HepG2 (cell line): ENCODE measurements at regions not wholly inside any gene's neighbourhood (a gene's known extent, or its start where the extent isn't known, plus 50 kb on each side); places are given as distances from the start of the nearest gene placed in this dataset.

Experiments
- ATAC-seq: fragments of 200-7000 bp; cut with Tn5 transposase; 3 replicates; pipeline ENCODE4 v1.9.1; 2020; ENCODE audit warnings: mild to moderate bottlenecking, moderate library complexity
- BruUV-seq: library from RNA; stranded (reverse); fragments of 400-500 nt; replicated peaks from 2 replicates; lab custom pipeline; 2021; lab: Mats Ljungman, UMichigan
- CTCF ChIA-PET: fragments of 300-600 bp; formaldehyde crosslinking; extraction: SDS; loops from one replicate; lab custom pipeline; 2021; ENCODE audit warnings: low total read pairs, inconsistent platforms, low intra/inter-chr PET ratio; lab: Yijun Ruan, JAX
- POLR2A ChIA-PET: fragments of 350-600 bp; sonication (Branson Sonifier 250); formaldehyde crosslinking; loops from one replicate; lab custom pipeline; 2020; ENCODE audit warnings: antibody characterized with exemption, inconsistent platforms; lab: Yijun Ruan, JAX
- DNase-seq: peaks from one replicate; pipeline ENCODE4 v3.0.0-alpha.2; 2015; ENCODE audit warnings: low spot score
- FAIRE-seq: peaks from 3 replicates; lab custom pipeline; 2011; peaks lifted over from hg19 to GRCh38; lab: Jason Lieb, UNC
- H2AFZ ChIP-seq: one replicate; pipeline ENCODE4 v1.6.1; 2011; ENCODE audit warnings: low read length, inconsistent platforms
- H3K27ac ChIP-seq: fragments of 300-600 bp; 3 replicates; pipeline ENCODE4 v1.8.0; 2011; ENCODE audit warnings: mixed run types, mild to moderate bottlenecking, mixed read lengths, low read length, inconsistent platforms; ENCODE audit not compliant: insufficient read depth; ENCODE audit errors: extremely low read length
- H3K27me3 ChIP-seq, 2 experiments: fragments of 200-600 bp in 1 of 2; 2 replicates in 1 of 2; 3 replicates in 1 of 2; pipeline versions ENCODE4 v1.6.0 to v1.8.0; 2011; ENCODE audit warnings: low read length in 2 of 2, mild to moderate bottlenecking in 2 of 2, moderate library complexity in 2 of 2, inconsistent platforms in 1 of 2; ENCODE audit not compliant: insufficient read depth in 2 of 2, control insufficient read depth in 1 of 2
- H3K36me3 ChIP-seq, 2 experiments: fragments of 200-600 bp in 1 of 2; replicated peaks in 1 of 2; 2 replicates in 1 of 2; 3 replicates in 1 of 2; pipeline versions ENCODE4 v1.5.1 to v1.8.0; 2011; ENCODE audit warnings: low read length in 2 of 2, inconsistent platforms in 1 of 2; ENCODE audit not compliant: insufficient read depth in 2 of 2, control insufficient read depth in 1 of 2
- H3K4me1 ChIP-seq: 2 replicates; pipeline ENCODE4 v1.5.1; 2012; ENCODE audit warnings: low read length, inconsistent platforms; ENCODE audit not compliant: insufficient read depth
- H3K4me2 ChIP-seq: 2 replicates; pipeline ENCODE4 v1.6.0; 2011; ENCODE audit warnings: low read depth, low read length, inconsistent platforms
- H3K4me3 ChIP-seq, 3 experiments: fragments of 200-600 bp in 1 of 3; sonication (generic), shearing (Covaris generic) in 1 of 3; replicated peaks in 1 of 3; 2 replicates each; pipeline ENCODE4 v1.5.1; 2011 to 2016; ENCODE audit warnings: low read length in 3 of 3, inconsistent platforms in 2 of 3, low read depth in 2 of 3, mild to moderate bottlenecking in 2 of 3, control low read depth in 1 of 3, mixed read lengths in 1 of 3; ENCODE audit not compliant: insufficient read depth in 1 of 3
- H3K79me2 ChIP-seq: one replicate; pipeline ENCODE4 v1.6.1; 2011; ENCODE audit warnings: low read length, inconsistent platforms; ENCODE audit not compliant: insufficient read depth
- H3K9ac ChIP-seq: 2 replicates; pipeline ENCODE4 v1.6.0; 2011; ENCODE audit warnings: mild to moderate bottlenecking, low read depth, low read length, inconsistent platforms; ENCODE audit not compliant: insufficient read depth
- H3K9me3 ChIP-seq: 2 replicates; pipeline ENCODE4 v1.5.1; 2012; ENCODE audit warnings: mild to moderate bottlenecking, low read length
- H4K20me1 ChIP-seq: 2 replicates; pipeline ENCODE4 v1.6.0; 2011; ENCODE audit warnings: inconsistent platforms, mild to moderate bottlenecking, low read length, moderate library complexity; ENCODE audit not compliant: insufficient read depth
- ATF7 ChIP-seq, 2 experiments: fragments of 450-650 bp in 1 of 2; sonication (generic) in 1 of 2; formaldehyde crosslinking in 1 of 2; IDR thresholded peaks; 2 replicates each; pipeline versions ENCODE4 v1.4.0 to v1.6.1; 2016 to 2020; ENCODE audit warnings: antibody characterized with exemption in 1 of 2, mild to moderate bottlenecking in 1 of 2, missing genetic modification reagents in 1 of 2
- CREM ChIP-seq, 2 experiments: sonication (generic) in 1 of 2; formaldehyde crosslinking in 1 of 2; IDR thresholded peaks; 2 replicates each; pipeline versions ENCODE4 v1.4.0 to v1.6.1; 2016 to 2020; ENCODE audit warnings: antibody characterized with exemption in 1 of 2, mild to moderate bottlenecking in 1 of 2, missing genetic modification reagents in 1 of 2
- E2F2 ChIP-seq: sonication (generic); formaldehyde crosslinking; IDR thresholded peaks from 2 replicates; pipeline ENCODE4 v1.4.0; 2020; ENCODE audit warnings: missing genetic modification reagents, borderline replicate concordance
- GATAD1 ChIP-seq: IDR thresholded peaks from 2 replicates; pipeline ENCODE4 v1.6.1; 2016; ENCODE audit warnings: missing genetic modification reagents, missing compliant biosample characterization
- HDAC2 ChIP-seq: sonication (generic); formaldehyde crosslinking; IDR thresholded peaks from 2 replicates; pipeline ENCODE4 v1.4.0; 2020; ENCODE audit warnings: missing genetic modification reagents
- KMT2B ChIP-seq: IDR thresholded peaks from 2 replicates; pipeline ENCODE4 v1.6.1; 2016; ENCODE audit warnings: missing genetic modification reagents, missing compliant biosample characterization
- NFIC ChIP-seq: IDR thresholded peaks from 2 replicates; pipeline ENCODE4 v1.6.1; 2012; ENCODE audit warnings: mild to moderate bottlenecking, low read length, inconsistent platforms
- SUZ12 ChIP-seq: fragments of 150-350 bp; IDR thresholded peaks from 2 replicates; pipeline ENCODE4 v1.6.1; 2014; ENCODE audit warnings: low read depth, low read length
- SYNCRIP ChIP-seq: fragments of 200-400 bp; formaldehyde crosslinking; IDR thresholded peaks from 2 replicates; pipeline ENCODE4 v1.6.1; 2018; ENCODE audit warnings: mild to moderate bottlenecking, low read depth, low read length; ENCODE audit not compliant: insufficient read depth
- TEAD3 ChIP-seq: optimal IDR thresholded peaks from 2 replicates; pipeline ENCODE3; 2016; ENCODE audit warnings: borderline replicate concordance
- ZNF20 ChIP-seq: sonication (generic); formaldehyde crosslinking; IDR thresholded peaks from 2 replicates; pipeline ENCODE4 v1.4.0; 2020; ENCODE audit warnings: mild to moderate bottlenecking, moderate library complexity, missing genetic modification reagents
- ZNF546 ChIP-seq: sonication (generic); formaldehyde crosslinking; conservative IDR thresholded peaks from 2 replicates; pipeline ENCODE4 v1.8.1; 2023; ENCODE audit warnings: mild to moderate bottlenecking, missing genetic modification reagents
- ZNF652 ChIP-seq: IDR thresholded peaks from 2 replicates; pipeline ENCODE4 v1.6.1; 2016; ENCODE audit warnings: low read depth, borderline replicate concordance
- WGBS: methylation state at CpG from one replicate; pipeline ENCODE4 v1.1.6; 2017; ENCODE audit warnings: low lambda C conversion rate; 5-methylcytosine and 5-hydroxymethylcytosine counted together
- in situ Hi-C: cut with HindIII; loops from 2 replicates; pipeline ENCODE4 v1.10.0; 2017; ENCODE audit warnings: low pct_unique_long_range_greater_than_20kb; ENCODE audit not compliant: extremely low pct_ligation_motif_present
- intact Hi-C: fragments of 100-400 bp; cut with micrococcal nuclease; formaldehyde crosslinking; loops from one replicate; pipeline ENCODE4 v1.10.0; 2022; ENCODE audit not compliant: unreplicated experiment
- TF ChIP-seq, protein P1 (sequence below): sonication (generic); formaldehyde crosslinking; IDR thresholded peaks from 2 replicates; pipeline ENCODE4 v1.5.0; 2020; ENCODE audit warnings: missing genetic modification reagents
- TF ChIP-seq, protein P2 (sequence below): sonication (generic); formaldehyde crosslinking; IDR thresholded peaks from 2 replicates; pipeline ENCODE4 v1.5.0; 2020; ENCODE audit warnings: mild to moderate bottlenecking, missing genetic modification reagents

DNA sequence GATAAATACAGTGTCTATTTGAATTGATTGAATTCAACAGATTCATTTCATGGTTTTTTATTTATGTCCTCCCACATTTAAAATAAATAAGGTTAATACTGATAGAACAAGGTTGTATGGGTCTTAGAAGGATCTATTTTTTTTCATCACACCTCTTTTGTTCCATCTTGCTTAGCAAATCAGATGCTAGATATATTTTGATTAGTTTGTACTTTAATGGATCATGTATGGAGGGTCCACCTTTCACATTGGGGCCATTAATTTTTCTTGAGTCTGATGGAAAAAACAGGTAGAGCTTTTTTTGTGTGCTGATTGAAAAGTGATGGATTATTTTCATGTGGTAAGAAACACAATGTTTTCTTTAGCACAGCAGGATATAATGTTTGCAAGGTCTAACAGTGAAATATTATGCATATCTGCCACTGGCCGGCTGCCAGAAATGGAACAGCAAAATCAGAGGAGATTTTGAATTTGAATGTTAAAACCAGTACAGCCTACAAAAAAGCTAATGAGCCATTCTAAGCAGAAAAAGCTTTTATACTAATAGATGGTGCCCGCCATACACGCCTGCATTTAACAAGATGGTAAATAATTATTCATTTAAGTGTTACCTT is 188.1 kb upstream of the ETAA1 start:
- no peaks in the 10 kb centered on the region for H3K79me2 ChIP-seq
- no peak overlapping the region for H2AFZ ChIP-seq
- ChIA-PET CTCF (no interaction called here), POLR2A (no interaction called here)
- no peak overlapping the region for H3K4me2 ChIP-seq
- H3K27ac ChIP-seq: no peak overlapping the region
- WGBS: 71% methylated on average over 3 of the region's 3 CpGs
- in situ Hi-C loops: loop anchor here (25.0 kb wide), 1 partner anchor 772 kb away; the partner anchor contains the start of gene MEIS1
- FAIRE-seq (no peak), DNase-seq (no peak), ATAC-seq (no peak)
- BruUV-seq: no TSS peak
- no peaks in the 10 kb centered on the region for H4K20me1 ChIP-seq
- H3K4me3 ChIP-seq: no peak overlapping the region
- intact Hi-C loops: no loop called here
- H3K9me3 ChIP-seq: no peaks in the 10 kb centered on the region
- no peaks in the 10 kb centered on the region for H3K4me1 ChIP-seq
- TF ChIP-seq E2F2: no peak
- no peak for TF ChIP-seq HDAC2 (CRISPR knock-in tag)
- TF ChIP-seq SUZ12: no peak
- no peak for TF ChIP-seq ATF7 (IDR thresholded peaks at IDR 0.05)
- TF ChIP-seq ATF7 (CRISPR knock-in tag; IDR thresholded peaks at IDR 0.05): no peak
- no peak for TF ChIP-seq NFIC
- no peak overlapping the region for H3K9ac ChIP-seq
- no peaks in the 10 kb centered on the region for H3K27me3 ChIP-seq
- H3K36me3 ChIP-seq: no peaks in the 10 kb centered on the region

GRCh38 chr2:67210430-67210829 is 186.7 kb upstream of the ETAA1 start:
- WGBS: 42% methylated on average over 4 of the region's 4 CpGs
- Histone ChIP-seq H4K20me1 (no peaks in the 10 kb centered on the region), H3K79me2 (no peaks in the 10 kb centered on the region), H3K4me3 (no peak overlapping the region), H3K27ac (no peak overlapping the region), H2AFZ (no peak overlapping the region), H3K36me3 (no peaks in the 10 kb centered on the region), H3K27me3 (no peaks in the 10 kb centered on the region), H3K4me1 (no peaks in the 10 kb centered on the region), H3K9me3 (no peaks in the 10 kb centered on the region), H3K4me2 (no peak overlapping the region), H3K9ac (no peak overlapping the region)
- BruUV-seq: no TSS peak
- intact Hi-C loops: loop anchor here (10.0 kb wide), 1 partner anchor 634 kb away; no protein-coding TSS in a partner anchor
- no peak for DNase-seq
- no peak for TF ChIP-seq GATAD1 (CRISPR knock-in tag)
- no peak for TF ChIP-seq TEAD3 (CRISPR knock-in tag)
- TF ChIP-seq ZNF20 (CRISPR knock-in tag): no peak
- TF ChIP-seq CREM (IDR thresholded peaks at IDR 0.05): no peak
- TF ChIP-seq CREM (CRISPR knock-in tag; IDR thresholded peaks at IDR 0.05): no peak
- no peak for TF ChIP-seq KMT2B (CRISPR knock-in tag)
- no peak for TF ChIP-seq ZNF652 (CRISPR knock-in tag)
- TF ChIP-seq SYNCRIP: no peak
- TF ChIP-seq, protein P1, sequence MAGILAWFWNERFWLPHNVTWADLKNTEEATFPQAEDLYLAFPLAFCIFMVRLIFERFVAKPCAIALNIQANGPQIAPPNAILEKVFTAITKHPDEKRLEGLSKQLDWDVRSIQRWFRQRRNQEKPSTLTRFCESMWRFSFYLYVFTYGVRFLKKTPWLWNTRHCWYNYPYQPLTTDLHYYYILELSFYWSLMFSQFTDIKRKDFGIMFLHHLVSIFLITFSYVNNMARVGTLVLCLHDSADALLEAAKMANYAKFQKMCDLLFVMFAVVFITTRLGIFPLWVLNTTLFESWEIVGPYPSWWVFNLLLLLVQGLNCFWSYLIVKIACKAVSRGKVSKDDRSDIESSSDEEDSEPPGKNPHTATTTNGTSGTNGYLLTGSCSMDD: no peak
- TF ChIP-seq, protein P2, sequence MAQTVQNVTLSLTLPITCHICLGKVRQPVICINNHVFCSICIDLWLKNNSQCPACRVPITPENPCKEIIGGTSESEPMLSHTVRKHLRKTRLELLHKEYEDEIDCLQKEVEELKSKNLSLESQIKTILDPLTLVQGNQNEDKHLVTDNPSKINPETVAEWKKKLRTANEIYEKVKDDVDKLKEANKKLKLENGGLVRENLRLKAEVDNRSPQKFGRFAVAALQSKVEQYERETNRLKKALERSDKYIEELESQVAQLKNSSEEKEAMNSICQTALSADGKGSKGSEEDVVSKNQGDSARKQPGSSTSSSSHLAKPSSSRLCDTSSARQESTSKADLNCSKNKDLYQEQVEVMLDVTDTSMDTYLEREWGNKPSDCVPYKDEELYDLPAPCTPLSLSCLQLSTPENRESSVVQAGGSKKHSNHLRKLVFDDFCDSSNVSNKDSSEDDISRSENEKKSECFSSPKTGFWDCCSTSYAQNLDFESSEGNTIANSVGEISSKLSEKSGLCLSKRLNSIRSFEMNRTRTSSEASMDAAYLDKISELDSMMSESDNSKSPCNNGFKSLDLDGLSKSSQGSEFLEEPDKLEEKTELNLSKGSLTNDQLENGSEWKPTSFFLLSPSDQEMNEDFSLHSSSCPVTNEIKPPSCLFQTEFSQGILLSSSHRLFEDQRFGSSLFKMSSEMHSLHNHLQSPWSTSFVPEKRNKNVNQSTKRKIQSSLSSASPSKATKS (CRISPR knock-in tag): no peak
- no peak for TF ChIP-seq ZNF546 (CRISPR knock-in tag)
- CTCF ChIA-PET: no interaction called here
- no peak; the same call in 2 of the 3 replicates for ATAC-seq
- POLR2A ChIA-PET: no interaction called here
- FAIRE-seq: no peak
- in situ Hi-C loops: loop anchor here (25.0 kb wide), 1 partner anchor 773 kb away; the partner anchor contains the start of gene MEIS1
